ENCODE measurements at regions not wholly inside any gene's neighbourhood (a gene's known extent, or its start where the extent isn't known, plus 50 kb on each side); places are given as distances from the start of the nearest gene placed in this dataset.
"Not testable (repeated sequence)": the region's sequence is repeated elsewhere in the genome, so short reads cannot be mapped to it uniquely, and the experiment has no call there.

- no peak for DNase-seq
Observed at GRCh38 chr5:51802551-51803184, 419.4 kb downstream of the ISL1 start.

- no peak for DNase-seq
Observed at GRCh38 chr5:51806677-51807076, 423.4 kb downstream of the ISL1 start.

GRCh38 chr5:51810592-51810991 lies 427.3 kb downstream of the ISL1 start:
- DNase-seq, result no peak

- DNase-seq, result no peak
Observed at GRCh38 chr5:51811883-51812471, 428.7 kb downstream of the ISL1 start.

- DNase-seq, result not testable (repeated sequence)
Observed at GRCh38 chr5:51814817-51815216, 431.6 kb downstream of the ISL1 start.

- no peak for DNase-seq
Observed at GRCh38 chr5:51816427-51816826, 433.2 kb downstream of the ISL1 start.

- no peak for DNase-seq
Observed at GRCh38 chr5:51821697-51822096, 438.4 kb downstream of the ISL1 start.

- DNase-seq, result no peak
Observed at GRCh38 chr5:51829230-51829629, 446.0 kb downstream of the ISL1 start.

GRCh38 chr5:51829691-51830090 lies 446.4 kb downstream of the ISL1 start:
- no peak for DNase-seq

GRCh38 chr5:51832934-51833470 lies 449.8 kb downstream of the ISL1 start:
- no peak for DNase-seq

- no peak for DNase-seq
Observed at GRCh38 chr5:51838459-51838858, 455.2 kb downstream of the ISL1 start.

- DNase-seq, result no peak
Observed at GRCh38 chr5:51843893-51844292, 460.6 kb downstream of the ISL1 start.

GRCh38 chr5:51846015-51846414 lies 462.8 kb downstream of the ISL1 start:
- DNase-seq, result no peak

GRCh38 chr5:51859624-51860023 lies 476.4 kb downstream of the ISL1 start:
- DNase-seq, result no peak

- no peak for DNase-seq
Observed at GRCh38 chr5:51860532-51861018, 477.3 kb downstream of the ISL1 start.

GRCh38 chr5:51872144-51872543 lies 488.9 kb downstream of the ISL1 start:
- no peak for DNase-seq

- no peak for DNase-seq
Observed at GRCh38 chr5:51881901-51882300, 498.7 kb downstream of the ISL1 start.

GRCh38 chr5:51882647-51883046 lies 499.4 kb downstream of the ISL1 start:
- no peak for DNase-seq

GRCh38 chr5:51889703-51890102 lies 506.5 kb downstream of the ISL1 start:
- DNase-seq, result no peak

GRCh38 chr5:51890435-51891116 lies 507.3 kb downstream of the ISL1 start:
- DNase-seq, result no peak

- no peak for DNase-seq
Observed at GRCh38 chr5:51892680-51893079, 509.4 kb downstream of the ISL1 start.

GRCh38 chr5:51895834-51896233 lies 512.6 kb downstream of the ISL1 start:
- DNase-seq, result no peak

GRCh38 chr5:51902512-51902911 lies 519.3 kb downstream of the ISL1 start:
- no peak for DNase-seq

GRCh38 chr5:51908215-51908614 lies 525.0 kb downstream of the ISL1 start:
- DNase-seq, result no peak

Measured in fibroblast of skin of back (primary cell).